Amniotic stem cell (primary cell): ENCODE measurements at regions not wholly inside any gene's neighbourhood (a gene's known extent, or its start where the extent isn't known, plus 50 kb on each side); places are given as distances from the start of the nearest gene placed in this dataset.
"Not testable (repeated sequence)": the region's sequence is repeated elsewhere in the genome, so short reads cannot be mapped to it uniquely, and the experiment has no call there.

Source experiments
- DNase-seq: peaks from one replicate; lab custom pipeline; 2025; lab: John Stamatoyannopoulos, UW

DNA sequence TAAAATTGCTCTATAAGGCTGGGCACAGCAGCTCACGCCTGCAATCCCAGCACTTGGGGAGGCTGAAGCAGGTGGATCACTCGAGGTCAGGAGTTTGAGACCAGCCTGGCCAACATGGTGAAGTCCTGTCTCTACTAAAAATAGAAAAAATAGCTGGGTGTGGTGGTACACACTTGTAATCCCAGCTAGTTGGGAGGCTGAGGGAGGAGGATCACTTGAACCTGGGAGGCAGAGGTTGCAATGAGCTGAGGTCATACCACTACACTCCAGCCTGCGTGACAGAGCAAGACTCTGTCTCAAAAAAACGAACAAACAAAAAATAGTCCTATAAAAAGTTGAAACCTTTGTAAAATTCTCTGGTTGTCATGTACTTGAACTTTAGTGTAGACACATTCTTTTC lies 93.0 kb upstream of the KIF26B start:
- not testable (repeated sequence) for DNase-seq

- no peak for DNase-seq
These were observed 94.0 kb upstream of the KIF26B start for GRCh38 chr1:245060684-245061374.

DNA sequence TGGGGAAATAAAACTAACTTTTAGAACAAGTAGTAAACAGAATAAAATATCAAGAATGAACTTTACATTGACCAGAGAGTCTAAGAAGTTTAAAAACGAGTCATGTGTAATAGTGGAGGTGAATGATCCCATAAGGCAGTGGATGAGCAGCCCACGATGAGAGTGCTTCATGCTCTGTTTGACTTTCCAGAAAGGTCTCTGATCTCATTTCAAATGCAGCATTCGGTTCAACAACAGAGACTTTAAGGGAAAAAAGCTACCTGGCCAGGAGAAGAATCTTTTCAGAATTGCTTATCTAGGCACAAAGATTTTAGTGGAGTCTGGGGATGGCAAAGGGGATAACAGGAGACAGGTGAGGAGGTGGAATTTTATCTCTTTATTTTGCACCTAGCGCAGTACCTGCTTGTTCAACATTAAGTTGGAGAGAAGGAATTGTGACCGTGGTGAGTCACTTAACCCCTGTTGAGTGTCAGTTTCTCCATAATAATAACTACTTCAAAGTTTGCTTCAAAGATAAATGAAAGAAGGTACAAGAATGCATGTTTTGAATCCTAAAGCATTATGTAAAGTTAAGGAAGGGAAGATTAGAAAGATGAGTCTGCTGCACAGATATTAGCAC lies 94.9 kb upstream of the KIF26B start:
- DNase-seq: no peak

GRCh38 chr1:245058882-245059281 lies 95.9 kb upstream of the KIF26B start:
- no peak for DNase-seq

DNA sequence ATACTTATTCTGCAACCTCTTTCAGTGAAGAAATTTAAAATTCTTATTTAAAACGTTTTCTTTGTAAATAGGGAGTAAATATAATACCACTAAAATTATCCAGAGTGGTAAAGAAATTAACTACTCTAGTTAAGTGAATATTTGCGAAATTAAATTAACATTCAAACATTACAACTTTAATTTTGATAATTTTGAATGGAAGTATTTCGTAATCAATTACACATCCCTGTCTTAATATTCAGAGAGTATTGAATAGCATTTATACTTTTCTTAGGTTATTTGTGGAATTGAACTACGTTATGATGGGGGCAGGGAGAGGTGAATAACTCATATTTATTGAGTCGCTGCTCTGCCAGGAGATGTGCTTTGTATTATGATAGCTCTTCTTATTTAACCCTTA lies 96.3 kb upstream of the KIF26B start:
- no peak for DNase-seq

GRCh38 chr1:245056913-245057312 lies 97.9 kb upstream of the KIF26B start:
- DNase-seq: no peak

DNA sequence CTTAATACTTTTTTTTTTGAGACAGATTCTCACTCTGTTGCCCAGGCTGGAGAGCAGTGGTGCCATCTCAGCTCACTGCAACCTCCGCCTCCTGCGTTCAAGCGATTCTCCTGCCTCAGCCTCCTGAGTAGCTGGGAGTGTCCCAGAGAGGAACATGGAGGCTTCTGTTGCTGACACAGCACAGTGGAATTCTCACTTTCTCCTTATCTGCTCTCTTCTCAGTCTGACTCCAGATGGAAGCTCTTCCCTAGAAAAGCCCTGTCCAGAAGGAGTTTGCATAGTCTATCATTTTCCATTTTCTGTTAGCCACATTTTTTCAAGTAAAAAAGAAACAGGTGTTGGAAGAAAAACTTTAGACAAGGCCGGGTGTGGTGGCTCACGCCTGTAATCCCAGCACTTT lies 98.5 kb upstream of the KIF26B start:
- DNase-seq: not testable (repeated sequence)

GRCh38 chr1:245055752-245056151 lies 99.0 kb upstream of the KIF26B start:
- DNase-seq: no peak

- DNase-seq: no peak
These were observed 100.1 kb upstream of the KIF26B start for GRCh38 chr1:245054507-245055270.

DNA sequence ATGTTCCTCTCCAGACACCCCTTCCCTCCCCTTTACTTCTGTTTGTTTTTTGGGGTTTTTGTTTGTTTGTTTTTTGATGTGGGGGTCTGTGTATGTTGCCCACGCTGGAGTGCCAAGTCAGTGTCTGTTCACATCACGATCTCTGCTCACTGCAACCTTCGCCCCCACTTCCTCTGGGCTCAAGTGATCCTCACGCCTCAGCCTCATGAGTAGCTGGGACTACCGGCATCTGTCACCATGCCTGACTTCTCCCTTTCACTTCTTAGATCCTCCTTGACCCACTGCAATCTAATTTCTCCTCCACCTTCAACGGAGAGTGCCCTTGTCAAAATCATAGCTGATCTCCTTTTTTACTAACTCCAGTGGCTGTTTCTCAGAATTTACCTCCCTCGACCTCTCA lies 100.7 kb upstream of the KIF26B start:
- no peak for DNase-seq

GRCh38 chr1:245052258-245052657 lies 102.5 kb upstream of the KIF26B start:
- DNase-seq: no peak

DNA sequence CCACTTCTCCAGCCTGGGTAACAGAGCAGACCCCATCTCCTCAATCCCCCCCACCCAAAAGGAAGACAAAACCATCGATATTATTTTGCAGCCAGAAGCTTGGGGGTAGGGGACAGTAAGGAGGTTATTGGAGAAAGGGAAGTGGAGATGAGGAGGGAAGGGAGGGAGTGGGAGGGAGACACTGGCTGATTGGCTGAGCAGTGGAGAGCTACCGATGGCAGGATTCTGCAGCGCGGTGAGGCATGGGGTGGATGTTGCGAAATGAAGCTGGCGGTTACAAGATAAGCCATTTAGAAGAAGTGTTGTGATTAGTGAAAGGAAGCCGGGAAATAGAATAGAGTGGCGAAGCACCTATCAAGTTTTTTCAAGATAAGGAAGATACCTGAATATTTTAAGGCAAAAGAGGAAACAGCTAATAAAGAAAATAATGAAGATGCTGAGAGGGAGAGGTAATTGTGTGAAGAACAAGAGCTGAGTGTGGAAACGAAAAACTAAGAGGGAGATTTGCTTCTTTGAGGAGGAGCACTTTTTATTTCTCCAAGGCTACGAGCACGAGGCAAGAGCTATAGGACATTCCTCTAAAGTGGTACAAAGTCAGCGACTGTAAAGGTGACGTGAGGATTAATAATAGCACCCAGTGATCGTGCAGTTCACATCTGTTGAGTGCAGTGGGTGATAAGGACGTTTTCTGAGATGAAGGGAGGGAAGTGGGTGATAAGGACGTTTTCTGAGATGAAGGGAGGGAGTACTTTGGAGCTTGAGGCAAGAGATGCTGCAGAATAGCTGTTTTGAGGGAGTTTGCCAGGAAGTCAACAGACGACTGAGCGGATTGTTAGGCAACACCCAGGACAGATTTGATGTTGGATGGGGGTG lies 103.2 kb upstream of the KIF26B start:
- DNase-seq: no peak

DNA sequence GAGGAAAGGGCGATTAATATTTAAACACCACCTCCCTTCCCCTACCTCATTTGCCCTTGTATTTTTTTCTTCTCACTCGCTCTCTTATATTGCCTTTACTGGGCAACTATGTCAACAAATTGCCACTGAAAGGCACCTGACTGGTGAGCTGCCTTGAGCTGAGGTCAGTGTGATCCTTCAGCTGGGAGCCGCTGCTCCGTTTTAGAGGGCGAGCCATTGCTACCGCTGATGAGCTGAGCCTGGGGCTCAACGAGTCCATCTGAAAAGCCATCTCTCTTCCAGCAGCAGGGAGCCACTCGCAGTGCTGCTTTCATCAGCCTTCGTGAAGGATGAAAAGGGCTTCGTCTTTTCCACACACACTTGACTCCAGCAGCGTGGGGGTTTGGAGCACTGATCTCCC lies 108.0 kb upstream of the KIF26B start:
- no peak for DNase-seq

DNA sequence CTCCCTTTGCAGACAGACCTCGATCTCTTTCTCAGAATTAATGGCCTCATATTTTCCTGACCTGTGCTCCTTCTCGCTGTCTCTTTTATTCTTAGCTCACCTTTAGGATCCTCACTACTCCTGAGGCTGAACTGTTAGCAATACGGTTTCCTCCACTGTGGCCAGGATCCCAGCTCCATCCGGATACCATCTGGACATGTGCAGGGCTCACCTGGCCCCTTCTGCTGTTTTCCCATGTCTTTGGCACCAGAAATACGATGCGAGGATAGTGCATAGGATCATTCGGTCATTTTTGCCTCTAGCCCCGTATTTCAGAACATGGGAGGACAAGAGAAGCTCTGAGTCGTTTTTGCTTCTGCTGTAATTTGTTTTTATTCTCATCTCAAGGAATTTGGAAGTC lies 108.5 kb upstream of the KIF26B start:
- DNase-seq: no peak

- DNase-seq: no peak
These were observed 109.5 kb upstream of the KIF26B start for GRCh38 chr1:245045087-245045881.

DNA sequence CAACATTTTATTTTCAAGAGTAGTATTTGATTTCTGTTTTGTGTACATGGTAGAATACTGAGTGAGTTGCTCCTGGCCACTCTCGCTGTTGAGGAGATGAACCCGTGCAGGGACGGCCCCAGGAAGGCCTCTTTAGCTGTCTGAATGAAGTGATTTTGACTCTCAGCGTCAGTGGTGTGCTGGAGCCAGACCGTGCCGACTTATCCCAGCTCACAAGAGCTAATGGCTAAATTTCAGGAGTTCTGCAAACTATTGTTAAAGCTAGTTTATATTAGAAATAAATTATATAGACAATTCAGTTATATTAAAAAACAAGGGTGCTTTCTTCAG lies 111.2 kb upstream of the KIF26B start:
- no peak for DNase-seq

- DNase-seq: no peak
These were observed 113.6 kb upstream of the KIF26B start for GRCh38 chr1:245041058-245041698.

- DNase-seq: no peak
These were observed 115.6 kb upstream of the KIF26B start for GRCh38 chr1:245039196-245039595.

DNA sequence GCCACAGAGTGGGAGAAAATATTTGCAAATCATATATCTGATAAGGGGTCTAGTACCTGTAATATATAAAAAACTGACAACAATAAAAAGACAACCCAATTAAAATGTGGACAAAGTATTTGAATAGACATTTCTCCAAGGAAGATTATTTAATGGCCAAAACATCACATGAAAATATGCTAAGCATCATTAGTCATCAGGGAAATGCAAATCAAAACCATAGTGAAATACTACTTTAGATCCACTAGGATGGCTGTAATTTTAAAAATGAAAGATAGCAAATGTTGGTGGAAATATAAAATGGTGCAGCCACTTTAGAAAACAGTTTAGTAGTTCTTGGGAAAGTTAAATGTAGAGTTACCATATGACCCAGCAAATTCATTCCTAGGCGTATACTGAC lies 118.7 kb upstream of the KIF26B start:
- DNase-seq: no peak

DNA sequence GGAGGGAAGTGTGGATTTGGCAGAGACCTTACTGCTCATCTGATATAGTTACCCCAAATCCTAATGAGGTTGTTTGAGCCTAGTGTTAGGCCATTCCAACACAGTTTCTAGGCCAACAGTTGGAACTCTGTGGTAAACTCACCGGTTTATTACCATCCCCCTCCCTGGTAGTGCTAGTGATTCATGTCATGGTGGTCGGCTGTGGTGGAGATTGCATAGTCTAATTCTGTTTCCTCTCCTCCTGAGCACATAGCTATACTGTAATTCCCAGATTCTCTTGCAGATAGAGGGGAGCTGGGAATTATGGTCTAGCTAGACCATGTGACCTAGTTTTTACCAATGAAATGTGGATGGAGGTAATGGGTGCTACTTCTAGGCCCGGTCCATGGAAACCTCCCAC lies 123.7 kb upstream of the KIF26B start:
- DNase-seq: no peak

DNA sequence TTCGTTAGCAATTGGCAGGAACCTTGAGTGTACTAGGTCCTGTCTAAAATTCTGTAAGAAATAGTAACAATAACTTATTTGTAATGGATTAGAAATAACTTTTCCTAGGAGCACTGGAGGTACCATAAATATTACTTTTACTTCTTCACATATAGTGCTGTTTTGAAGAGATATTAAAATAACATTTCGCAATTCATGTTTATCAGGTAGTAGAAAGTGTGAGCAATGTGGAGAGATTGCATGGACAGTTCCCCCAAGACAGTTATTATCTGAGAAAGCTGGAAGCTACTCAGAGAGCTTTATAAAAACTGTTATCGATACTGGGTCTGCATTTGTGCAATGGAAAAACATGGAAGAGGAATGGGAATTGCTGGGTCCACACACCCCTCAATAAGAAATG lies 128.5 kb upstream of the KIF26B start:
- DNase-seq: no peak
